GM12878 (cell line): ENCODE measurements at regions not wholly inside any gene's neighbourhood (a gene's known extent, or its start where the extent isn't known, plus 50 kb on each side); places are given as distances from the start of the nearest gene placed in this dataset.

Experiments used
- ATAC-seq: fragments of 200-7000 bp; cut with Tn5 transposase; 3 replicates; pipeline ENCODE4 v1.9.1; 2020; ENCODE audit warnings: mild to moderate bottlenecking, moderate library complexity
- BruUV-seq: library from RNA; stranded (reverse); fragments of 400-500 nt; replicated peaks from 2 replicates; lab custom pipeline; 2021; lab: Mats Ljungman, UMichigan
- CTCF ChIA-PET: fragments of 300-600 bp; sonication (Branson Sonifier 250); formaldehyde crosslinking; extraction: SDS; loops from one replicate; lab custom pipeline; 2021; ENCODE audit warnings: inconsistent platforms; lab: Yijun Ruan, JAX
- POLR2A ChIA-PET: fragments of 350-600 bp; formaldehyde crosslinking; extraction: SDS; loops from one replicate; lab custom pipeline; 2021; ENCODE audit warnings: inconsistent platforms; lab: Charles Lee
- RAD21 ChIA-PET: fragments of 300-600 bp; sonication (Branson Sonifier 250); formaldehyde crosslinking; loops from one replicate; lab custom pipeline; 2023; ENCODE audit warnings: antibody characterized with exemption; ENCODE audit not compliant: unreplicated experiment; lab: Charles Lee
- SMC1A ChIA-PET: fragments of 300-600 bp; sonication (Branson Sonifier 250); formaldehyde crosslinking; loops from one replicate; lab custom pipeline; 2023; ENCODE audit not compliant: unreplicated experiment, uncharacterized antibody; lab: Charles Lee
- DNase-seq: peaks from one replicate; pipeline ENCODE4 v3.0.0-alpha.2; 2011; ENCODE audit warnings: low read depth, low spot score
- FAIRE-seq: peaks from 3 replicates; lab custom pipeline; 2011; peaks lifted over from hg19 to GRCh38; lab: Jason Lieb, UNC
- H2AFZ ChIP-seq: 2 replicates; pipeline ENCODE4 v1.6.0; 2011; ENCODE audit warnings: low read depth, low read length, control low read depth; ENCODE audit not compliant: control insufficient read depth
- H3K27ac ChIP-seq: 2 replicates; pipeline ENCODE4 v1.5.1; 2011; ENCODE audit warnings: control low read depth; ENCODE audit not compliant: control insufficient read depth, insufficient read depth
- H3K27me3 ChIP-seq, 2 experiments: replicated peaks in 1 of 2; 2 replicates each; pipeline versions ENCODE4 v1.6.0 to v1.6.1; 2011; ENCODE audit warnings: low read length in 1 of 2; ENCODE audit not compliant: control insufficient read depth in 2 of 2, insufficient read depth in 2 of 2
- H3K36me3 ChIP-seq, 2 experiments: 2 replicates each; pipeline ENCODE4 v1.5.1; 2011; ENCODE audit warnings: low read length in 1 of 2; ENCODE audit not compliant: control insufficient read depth in 2 of 2, insufficient read depth in 2 of 2
- H3K4me1 ChIP-seq: 2 replicates; pipeline ENCODE4 v1.6.1; 2011; ENCODE audit warnings: mild to moderate bottlenecking, low read length, moderate library complexity, mixed read lengths; ENCODE audit not compliant: control insufficient read depth, insufficient read depth
- H3K4me2 ChIP-seq: 2 replicates; pipeline ENCODE4 v1.6.0; 2011; ENCODE audit warnings: control low read depth; ENCODE audit not compliant: control insufficient read depth, insufficient read depth
- H3K4me3 ChIP-seq: fragments of 200-600 bp; sonication (generic); 2 replicates; pipeline ENCODE4 v1.5.1; 2016
- H3K79me2 ChIP-seq: 2 replicates; pipeline ENCODE4 v1.6.0; 2011; ENCODE audit warnings: low read length; ENCODE audit not compliant: control insufficient read depth, insufficient read depth
- H3K9ac ChIP-seq: 2 replicates; pipeline ENCODE4 v1.8.0; 2011; ENCODE audit warnings: low read length, control low read depth, mixed read lengths; ENCODE audit not compliant: control insufficient read depth, insufficient read depth
- H3K9me3 ChIP-seq: replicated peaks from 3 replicates; pipeline ENCODE4 v1.5.1; 2011; ENCODE audit warnings: mild to moderate bottlenecking, low read length; ENCODE audit not compliant: control insufficient read depth, insufficient read depth
- H4K20me1 ChIP-seq: 2 replicates; pipeline ENCODE4 v1.6.0; 2011; ENCODE audit not compliant: control insufficient read depth, insufficient read depth
- CEBPB ChIP-seq, 2 experiments: fragments of 150-350 bp in 1 of 2; IDR thresholded peaks; 2 replicates each; pipeline ENCODE4 v1.6.1; 2012 to 2014; ENCODE audit warnings: low read depth in 2 of 2, low read length in 2 of 2, borderline replicate concordance in 1 of 2, inconsistent platforms in 1 of 2
- CHD1 ChIP-seq: IDR thresholded peaks from 2 replicates; pipeline ENCODE4 v1.6.1; 2012; ENCODE audit warnings: low read depth, low read length, improper control_type of control experiment
- FOS ChIP-seq: IDR thresholded peaks from 3 replicates; pipeline ENCODE4 v1.6.1; 2011; ENCODE audit warnings: borderline replicate concordance; ENCODE audit not compliant: insufficient read length; ENCODE audit errors: extremely low read depth
- HDGF ChIP-seq: fragments of 450-650 bp; IDR thresholded peaks from 2 replicates; pipeline ENCODE4 v1.6.1; 2016; ENCODE audit warnings: antibody characterized with exemption
- IRF3 ChIP-seq: fragments of 450-650 bp; IDR thresholded peaks from 2 replicates; pipeline ENCODE4 v1.6.1; 2014; ENCODE audit warnings: mild to moderate bottlenecking
- JUNB ChIP-seq: IDR thresholded peaks from 2 replicates; pipeline ENCODE4 v1.6.1; 2016; ENCODE audit warnings: antibody characterized with exemption, mild to moderate bottlenecking
- KDM1A ChIP-seq: fragments of 200-600 bp; sonication (generic); IDR thresholded peaks from 2 replicates; pipeline ENCODE4 v1.6.1; 2016; ENCODE audit warnings: borderline replicate concordance
- MYB ChIP-seq: fragments of 150-350 bp; IDR thresholded peaks from 2 replicates; pipeline ENCODE4 v1.6.1; 2014; ENCODE audit warnings: mild to moderate bottlenecking, low read depth, low read length, borderline replicate concordance
- NFXL1 ChIP-seq: fragments of 450-650 bp; IDR thresholded peaks from 2 replicates; pipeline ENCODE4 v1.6.1; 2017; ENCODE audit warnings: antibody characterized with exemption, mild to moderate bottlenecking, borderline replicate concordance
- PAX5 ChIP-seq: IDR thresholded peaks from 2 replicates; pipeline ENCODE4 v1.6.1; 2011; ENCODE audit warnings: low read depth, low read length, borderline replicate concordance
- POU2F2 ChIP-seq: IDR thresholded peaks from 3 replicates; pipeline ENCODE4 v1.6.1; 2011; ENCODE audit warnings: low read depth, mild to moderate bottlenecking, low read length, borderline replicate concordance
- SUPT20H ChIP-seq: IDR thresholded peaks from 2 replicates; pipeline ENCODE4 v1.6.1; 2011; ENCODE audit warnings: low read depth, mild to moderate bottlenecking, low read length, moderate library complexity, borderline replicate concordance; ENCODE audit not compliant: control insufficient read depth
- YY1 ChIP-seq: IDR thresholded peaks from 2 replicates; pipeline ENCODE4 v1.6.1; 2011; ENCODE audit warnings: low read depth, mild to moderate bottlenecking, low read length
- WGBS: methylation state at CpG from one replicate; pipeline ENCODE4 v1.1.6; 2016; ENCODE audit warnings: low lambda C conversion rate; ENCODE audit not compliant: insufficient replicate concordance, insufficient coverage; ENCODE audit errors: missing lambda C conversion rate; 5-methylcytosine and 5-hydroxymethylcytosine counted together
- in situ Hi-C: fragments of 300-500 bp; cut with MboI; formaldehyde crosslinking; loops from 9 replicates; pipeline ENCODE4 v1.14.3; 2018; ENCODE audit warnings: mixed read lengths
- intact Hi-C: fragments of 100-400 bp; cut with micrococcal nuclease; formaldehyde crosslinking; loops from one replicate; pipeline ENCODE4 v1.14.2; 2022; ENCODE audit not compliant: unreplicated experiment

DNA sequence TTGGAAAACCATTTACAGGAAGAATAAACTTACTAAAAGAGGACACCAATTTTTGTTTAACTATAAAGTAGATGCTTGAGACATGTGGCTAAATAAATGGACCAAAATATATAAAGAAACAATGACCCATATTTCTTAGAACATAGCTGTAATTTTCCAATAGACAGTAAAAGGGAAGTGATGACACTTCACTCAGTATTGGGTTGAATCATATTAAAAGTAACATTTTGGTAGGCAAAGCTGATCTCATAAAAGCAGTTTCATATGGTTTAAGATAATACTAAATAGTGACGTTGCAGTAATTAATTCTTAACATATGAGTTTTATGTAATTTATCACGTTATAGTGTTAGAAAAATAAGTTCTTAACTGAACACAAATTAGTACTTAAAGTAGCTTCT, 308.9 kb upstream of the RUNX1 start:
- Histone ChIP-seq H3K4me2 (no peak overlapping the region), H3K9ac (no peak overlapping the region), H3K27ac (no peak overlapping the region), H3K27me3 (no peaks in the 10 kb centered on the region; a peak in 1 of 4 replicates), H3K79me2 (no peaks in the 10 kb centered on the region), H4K20me1 (no peaks in the 10 kb centered on the region), H2AFZ (no peak overlapping the region), H3K4me1 (no peaks in the 10 kb centered on the region), H3K4me3 (no peak overlapping the region), H3K9me3 (no peaks in the 10 kb centered on the region), H3K36me3 (no peaks in the 10 kb centered on the region)
- BruUV-seq: no TSS peak
- FAIRE-seq (no peak), ATAC-seq (no peak), DNase-seq (no peak)
- ChIA-PET RAD21 (no interaction called here), CTCF (interaction anchor here (0.5 kb wide), 1 partner anchor 22 kb away, joined by 3 read pairs; no protein-coding TSS in a partner anchor), POLR2A (no interaction called here), SMC1A (no interaction called here)
- intact Hi-C loops (no loop called here), in situ Hi-C loops (no loop called here)
- peak; percentile 64; the same call in 1 of the 2 replicates for TF ChIP-seq JUNB
- TF ChIP-seq KDM1A: no peak
- WGBS: 2% methylated on average over 2 of the region's 2 CpGs

DNA sequence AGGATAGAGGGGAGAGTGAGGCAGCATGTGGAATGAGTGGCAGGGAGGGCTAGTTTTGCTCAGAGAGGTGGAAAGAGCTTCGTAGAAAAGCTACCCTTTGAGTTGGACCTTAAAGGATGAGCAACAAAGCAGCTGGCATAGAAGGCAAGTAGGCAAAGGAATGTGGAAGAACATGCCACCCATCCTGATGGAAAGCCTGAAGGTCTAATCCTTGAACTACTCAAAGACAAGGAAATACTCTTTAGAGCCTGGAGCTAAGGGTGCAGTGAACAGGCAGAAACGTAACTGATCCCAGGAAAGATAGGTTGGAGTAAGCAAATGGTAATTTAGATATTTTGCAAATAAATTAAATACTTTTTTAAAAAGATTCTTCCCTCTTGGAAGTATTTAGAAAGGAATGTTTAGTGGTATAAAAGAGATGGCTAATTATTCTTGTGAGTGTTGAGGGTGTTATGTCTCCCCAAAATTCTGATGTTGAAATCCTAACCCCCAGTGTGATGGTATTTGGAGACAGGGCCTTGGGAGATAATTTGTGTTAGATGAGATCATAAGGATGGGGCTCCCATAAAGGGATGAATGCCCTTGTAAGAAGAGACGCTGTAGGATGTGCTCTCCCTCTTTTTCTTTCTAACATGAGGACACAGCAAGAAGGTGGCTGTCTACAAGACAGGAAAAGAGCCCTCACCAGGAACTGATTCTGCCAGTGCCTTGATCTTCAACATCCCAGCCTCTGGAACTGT, 308.1 kb upstream of the RUNX1 start:
- ChIA-PET CTCF (no interaction called here), POLR2A (no interaction called here), RAD21 (no interaction called here), SMC1A (no interaction called here)
- H3K79me2 ChIP-seq: no peaks in the 10 kb centered on the region
- no peak overlapping the region for H3K4me2 ChIP-seq
- FAIRE-seq (no peak), DNase-seq (no peak), ATAC-seq (no peak)
- H4K20me1 ChIP-seq: no peaks in the 10 kb centered on the region
- H3K9me3 ChIP-seq: no peaks in the 10 kb centered on the region
- in situ Hi-C loops (no loop called here), intact Hi-C loops (no loop called here)
- H3K27ac ChIP-seq: no peak overlapping the region
- no TSS peak for BruUV-seq
- WGBS: 26% methylated on average over 3 of the region's 3 CpGs
- H3K36me3 ChIP-seq: no peaks in the 10 kb centered on the region
- no peaks in the 10 kb centered on the region for H3K4me1 ChIP-seq
- H2AFZ ChIP-seq: no peak overlapping the region
- no peak overlapping the region for H3K4me3 ChIP-seq
- H3K9ac ChIP-seq: no peak overlapping the region
- no peak for TF ChIP-seq PAX5
- no peak for TF ChIP-seq POU2F2
- no peak for TF ChIP-seq CEBPB (IDR thresholded peaks at IDR 0.05; ENCODE audit: borderline replicate concordance in 1 of 2, low read depth in 2 of 2, low read length in 2 of 2)
- no peak for TF ChIP-seq YY1
- no peak for TF ChIP-seq IRF3
- no peak for TF ChIP-seq SUPT20H
- TF ChIP-seq NFXL1: no peak
- TF ChIP-seq HDGF: no peak
- no peak for TF ChIP-seq FOS
- no peak for TF ChIP-seq CHD1
- TF ChIP-seq MYB: no peak
- no peaks in the 10 kb centered on the region; a peak in 1 of 4 replicates for H3K27me3 ChIP-seq
